ENCODE measurements at regions not wholly inside any gene's neighbourhood (a gene's known extent, or its start where the extent isn't known, plus 50 kb on each side); places are given as distances from the start of the nearest gene placed in this dataset.

DNA sequence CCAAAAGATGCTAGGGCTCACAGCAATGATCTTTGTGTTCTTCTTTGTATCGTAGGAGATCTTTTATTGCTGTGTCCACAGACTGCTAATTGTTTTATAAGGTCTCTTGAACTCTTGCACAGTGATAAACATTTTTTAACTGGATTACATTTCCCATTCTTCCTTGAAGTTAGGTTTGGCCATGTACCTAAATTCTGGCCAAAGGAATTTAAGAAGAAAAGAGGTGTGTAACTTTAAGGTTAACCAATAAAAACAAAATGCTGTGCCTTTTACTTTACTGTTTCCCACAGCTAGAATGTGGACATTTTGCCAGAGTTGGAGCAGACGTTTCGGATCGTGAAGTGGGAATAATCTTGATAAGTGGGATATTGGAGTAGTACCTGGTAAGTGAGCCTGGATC is 82.6 kb upstream of the GPC6 start:
- no peak for DNase-seq (ENCODE audit: extremely low read depth, low read depth)
- no peak overlapping the region for H3K4me3 ChIP-seq (replicated peaks; ENCODE audit: low read depth, low read length)
- TF ChIP-seq, protein P1, sequence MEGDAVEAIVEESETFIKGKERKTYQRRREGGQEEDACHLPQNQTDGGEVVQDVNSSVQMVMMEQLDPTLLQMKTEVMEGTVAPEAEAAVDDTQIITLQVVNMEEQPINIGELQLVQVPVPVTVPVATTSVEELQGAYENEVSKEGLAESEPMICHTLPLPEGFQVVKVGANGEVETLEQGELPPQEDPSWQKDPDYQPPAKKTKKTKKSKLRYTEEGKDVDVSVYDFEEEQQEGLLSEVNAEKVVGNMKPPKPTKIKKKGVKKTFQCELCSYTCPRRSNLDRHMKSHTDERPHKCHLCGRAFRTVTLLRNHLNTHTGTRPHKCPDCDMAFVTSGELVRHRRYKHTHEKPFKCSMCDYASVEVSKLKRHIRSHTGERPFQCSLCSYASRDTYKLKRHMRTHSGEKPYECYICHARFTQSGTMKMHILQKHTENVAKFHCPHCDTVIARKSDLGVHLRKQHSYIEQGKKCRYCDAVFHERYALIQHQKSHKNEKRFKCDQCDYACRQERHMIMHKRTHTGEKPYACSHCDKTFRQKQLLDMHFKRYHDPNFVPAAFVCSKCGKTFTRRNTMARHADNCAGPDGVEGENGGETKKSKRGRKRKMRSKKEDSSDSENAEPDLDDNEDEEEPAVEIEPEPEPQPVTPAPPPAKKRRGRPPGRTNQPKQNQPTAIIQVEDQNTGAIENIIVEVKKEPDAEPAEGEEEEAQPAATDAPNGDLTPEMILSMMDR (IDR thresholded peaks at IDR 0.05; ENCODE audit: low read depth, low read length, missing control alignments), result no peak

DNA sequence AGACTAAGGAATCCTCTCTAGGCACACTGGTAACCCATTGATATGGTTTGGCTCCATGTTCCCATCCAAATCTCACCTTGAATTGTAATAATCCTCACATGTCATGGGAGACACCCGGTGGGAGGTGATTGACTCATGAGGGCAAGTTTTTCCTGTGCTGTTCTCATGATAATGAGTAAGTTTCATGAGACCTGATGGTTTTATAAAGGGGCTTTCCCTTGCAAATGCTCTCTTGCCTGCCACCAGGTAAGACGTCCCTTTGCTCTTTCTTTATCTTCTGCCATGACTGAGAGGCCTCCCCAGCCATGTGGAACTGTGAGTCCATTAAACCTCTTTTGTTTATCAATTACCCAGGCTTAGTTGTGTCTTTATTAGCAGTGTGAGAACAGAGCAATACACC is 81.4 kb upstream of the GPC6 start:
- no peak for DNase-seq (ENCODE audit: extremely low read depth, low read depth)
- no peak overlapping the region for H3K4me3 ChIP-seq (replicated peaks; ENCODE audit: low read depth, low read length)
- TF ChIP-seq, protein P1 (IDR thresholded peaks at IDR 0.05; ENCODE audit: low read depth, low read length, missing control alignments), result no peak

DNA sequence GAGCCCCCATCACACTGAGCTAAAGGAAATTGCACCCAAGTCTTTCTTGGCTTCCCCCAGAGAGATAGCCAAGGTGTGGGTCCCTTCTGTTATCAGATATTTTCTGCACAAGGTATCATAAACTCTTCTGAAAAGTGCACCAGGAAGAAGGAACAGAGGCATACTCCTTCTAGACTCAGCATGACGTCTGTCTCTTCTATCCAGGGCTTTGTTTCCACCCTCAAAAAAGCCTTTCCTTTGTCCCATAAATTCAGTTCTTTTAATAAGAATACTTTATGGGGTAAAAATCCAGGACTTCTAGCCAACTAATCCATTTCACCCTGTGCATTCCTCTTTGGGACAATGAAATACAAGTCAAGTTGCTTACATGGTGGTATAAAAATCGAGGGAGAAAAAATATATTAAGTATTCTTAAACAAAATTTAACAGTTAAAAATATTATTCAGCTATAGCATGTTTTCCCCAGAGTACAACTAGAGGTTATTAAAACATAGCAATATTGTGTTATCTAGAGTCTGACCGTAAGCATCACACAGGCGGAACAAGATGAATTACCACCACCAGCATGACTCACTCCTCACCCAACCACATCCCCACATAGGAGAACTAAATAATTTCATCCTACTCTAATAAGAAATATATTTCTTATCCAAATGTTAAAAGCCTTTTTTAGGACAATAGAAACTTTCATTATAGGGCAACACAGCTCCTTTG is 79.9 kb upstream of the GPC6 start:
- no peak for DNase-seq (ENCODE audit: extremely low read depth, low read depth)
- no peak overlapping the region for H3K4me3 ChIP-seq (replicated peaks; ENCODE audit: low read depth, low read length)
- TF ChIP-seq, protein P1 (IDR thresholded peaks at IDR 0.05; ENCODE audit: low read depth, low read length, missing control alignments), result no peak

DNA sequence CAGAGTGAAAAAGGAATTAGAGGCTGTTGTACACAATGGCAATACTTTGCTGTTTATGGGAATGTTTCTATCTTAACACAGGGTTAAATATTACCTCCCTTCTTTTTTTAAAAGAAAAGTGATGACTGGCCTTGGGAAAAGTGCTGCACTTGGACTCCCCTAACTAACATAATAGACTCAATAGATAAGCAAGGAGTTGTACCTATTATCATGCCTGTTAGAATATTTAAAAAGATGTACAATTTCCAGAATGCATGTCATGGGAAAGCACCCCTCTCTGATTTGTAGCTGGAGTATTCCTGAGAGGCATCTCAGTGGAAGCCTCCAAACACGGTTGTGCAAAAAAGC is 79.3 kb upstream of the GPC6 start:
- H3K4me3 ChIP-seq (replicated peaks; ENCODE audit: low read depth, low read length), result no peak overlapping the region
- DNase-seq (ENCODE audit: extremely low read depth, low read depth), result no peak
- TF ChIP-seq, protein P1 (IDR thresholded peaks at IDR 0.05; ENCODE audit: low read depth, low read length, missing control alignments), result no peak

DNA sequence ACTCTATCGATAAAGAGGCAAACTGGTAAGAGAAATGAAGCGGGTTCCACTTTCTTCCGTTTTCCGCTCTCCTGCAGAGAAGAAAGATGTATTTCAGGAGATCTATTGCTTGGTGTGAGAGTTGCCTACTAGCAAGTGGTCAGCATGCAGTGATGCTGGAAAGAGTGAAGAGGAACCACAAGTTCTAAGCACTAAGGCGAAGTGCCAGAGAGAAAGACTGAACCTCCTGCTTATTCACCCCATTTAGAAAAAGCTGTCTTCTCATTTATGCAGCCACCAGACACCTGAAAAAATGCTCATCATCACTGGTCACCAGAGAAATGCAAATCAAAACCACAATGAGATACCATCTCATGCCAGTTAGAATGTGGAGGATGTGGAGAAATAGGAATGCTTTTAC is 78.7 kb upstream of the GPC6 start:
- DNase-seq (ENCODE audit: extremely low read depth, low read depth), result no peak
- H3K4me3 ChIP-seq (replicated peaks; ENCODE audit: low read depth, low read length), result no peak overlapping the region
- TF ChIP-seq, protein P1 (IDR thresholded peaks at IDR 0.05; ENCODE audit: low read depth, low read length, missing control alignments), result no peak

DNA sequence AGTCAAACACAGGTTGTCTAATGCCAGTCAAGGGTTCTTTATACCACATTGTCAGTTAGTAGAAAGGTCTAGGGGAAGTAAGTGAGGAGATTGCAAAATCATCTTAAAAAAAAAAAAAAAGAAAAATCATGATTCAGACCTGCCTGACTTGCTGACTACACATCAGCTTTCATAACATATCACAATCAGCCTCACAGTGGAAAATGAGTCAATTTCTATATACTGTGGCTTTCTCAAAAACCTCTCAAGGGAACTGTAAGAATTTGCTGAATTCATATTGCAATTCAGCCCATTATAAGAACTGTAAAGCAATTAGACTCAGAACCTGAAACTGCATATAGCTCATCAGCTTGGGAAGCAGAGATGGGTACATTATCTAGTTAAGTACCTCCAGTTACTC is 75.3 kb upstream of the GPC6 start:
- DNase-seq (ENCODE audit: extremely low read depth, low read depth), result no peak

More for the DNA sequence above, 75.3 kb upstream of the GPC6 start:
- TF ChIP-seq, protein P1 (IDR thresholded peaks at IDR 0.05; ENCODE audit: low read depth, low read length, missing control alignments), result no peak
- no peak overlapping the region for H3K4me3 ChIP-seq (replicated peaks; ENCODE audit: low read depth, low read length)

Measured in HFF-Myc (cell line).